H1 (cell line): ENCODE measurements at regions not wholly inside any gene's neighbourhood (a gene's known extent, or its start where the extent isn't known, plus 50 kb on each side); places are given as distances from the start of the nearest gene placed in this dataset.

Experiments used
- CTCF ChIA-PET: fragments of 300-600 bp; sonication (Branson Sonifier 250); formaldehyde crosslinking; loops from one replicate; lab custom pipeline; 2021; ENCODE audit not compliant: partially characterized antibody; lab: Charles Lee
- POLR2A ChIA-PET: fragments of 300-600 bp; sonication (Branson Sonifier 250); formaldehyde crosslinking; loops from one replicate; lab custom pipeline; 2021; ENCODE audit warnings: inconsistent platforms; ENCODE audit not compliant: partially characterized antibody; lab: Charles Lee
- DNase-seq, 2 experiments: peaks; one replicate each; pipeline versions ENCODE4 v3.0.0 to v3.0.0-alpha.2; 2010 to 2022; ENCODE audit warnings: low spot score in 2 of 2, low read depth in 1 of 2, mixed read lengths in 1 of 2
- FAIRE-seq: peaks from 2 replicates; lab custom pipeline; 2011; peaks lifted over from hg19 to GRCh38; lab: Jason Lieb, UNC
- H2AFZ ChIP-seq: 2 replicates; pipeline ENCODE4 v1.8.1; 2012; ENCODE audit warnings: low read length, inconsistent platforms
- H2AK5ac ChIP-seq: 2 replicates; pipeline ENCODE4 v1.6.1; 2013; ENCODE audit warnings: low read depth, low read length
- H2BK120ac ChIP-seq: replicated peaks from 2 replicates; pipeline ENCODE3; 2013; ENCODE audit warnings: low read depth, low read length, inconsistent platforms
- H2BK12ac ChIP-seq: 2 replicates; pipeline ENCODE4 v1.6.1; 2013; ENCODE audit warnings: low read depth, low read length
- H2BK15ac ChIP-seq: 2 replicates; pipeline ENCODE4 v1.6.1; 2013; ENCODE audit warnings: low read length
- H2BK20ac ChIP-seq: 2 replicates; pipeline ENCODE4 v1.6.1; 2013; ENCODE audit warnings: low read length
- H2BK5ac ChIP-seq: 2 replicates; pipeline ENCODE4 v1.6.1; 2013; ENCODE audit warnings: low read depth, low read length
- H3K14ac ChIP-seq: 2 replicates; pipeline ENCODE4 v1.6.1; 2013; ENCODE audit warnings: inconsistent platforms; ENCODE audit not compliant: insufficient read length
- H3K18ac ChIP-seq: 2 replicates; pipeline ENCODE4 v1.6.1; 2013; ENCODE audit warnings: low read length; ENCODE audit errors: extremely low read depth
- H3K23ac ChIP-seq: 2 replicates; pipeline ENCODE4 v1.6.1; 2013; ENCODE audit warnings: inconsistent platforms; ENCODE audit not compliant: insufficient read length
- H3K23me2 ChIP-seq: 2 replicates; pipeline ENCODE4 v1.6.1; 2013; ENCODE audit warnings: low read depth, low read length
- H3K27ac ChIP-seq: 2 replicates; pipeline ENCODE4 v1.6.1; 2011; ENCODE audit warnings: low read depth, low read length, inconsistent platforms
- H3K27me3 ChIP-seq, 4 experiments: replicated peaks in 1 of 4; 1 replicate in 1 of 4; 2 replicates in 3 of 4; pipeline versions ENCODE4 v1.6.1 to v1.8.1; 2011 to 2013; ENCODE audit warnings: low read length in 3 of 4, mild to moderate bottlenecking in 3 of 4, inconsistent platforms in 2 of 4, mixed read lengths in 2 of 4, moderate library complexity in 1 of 4; ENCODE audit not compliant: control insufficient read depth in 3 of 4, insufficient read depth in 3 of 4; ENCODE audit errors: extremely low read depth in 1 of 4
- H3K36me3 ChIP-seq, 4 experiments: 2 replicates each; pipeline versions ENCODE4 v1.6.1 to v1.8.1; 2011 to 2013; ENCODE audit warnings: mild to moderate bottlenecking in 4 of 4, low read length in 3 of 4, moderate library complexity in 2 of 4, control low read depth in 1 of 4, inconsistent platforms in 1 of 4; ENCODE audit not compliant: insufficient read depth in 4 of 4, control insufficient read depth in 2 of 4
- H3K4ac ChIP-seq: replicated peaks from 2 replicates; pipeline ENCODE3; 2013; ENCODE audit warnings: low read length, low read depth, mixed read lengths, inconsistent platforms; ENCODE audit not compliant: insufficient read length
- H3K4me1 ChIP-seq, 4 experiments: replicated peaks in 1 of 4; 1 replicate in 1 of 4; 2 replicates in 3 of 4; pipeline versions ENCODE4 v1.6.1 to v1.8.1; 2011 to 2013; ENCODE audit warnings: low read length in 3 of 4, inconsistent platforms in 2 of 4, mixed read lengths in 1 of 4; ENCODE audit not compliant: insufficient read depth in 4 of 4, control insufficient read depth in 3 of 4
- H3K4me2 ChIP-seq, 2 experiments: 2 replicates each; pipeline versions ENCODE4 v1.6.1 to v1.8.1; 2011 to 2013; ENCODE audit warnings: low read depth in 2 of 2, low read length in 2 of 2, control low read depth in 1 of 2, inconsistent platforms in 1 of 2, mild to moderate bottlenecking in 1 of 2; ENCODE audit not compliant: insufficient read depth in 1 of 2
- H3K4me3 ChIP-seq, 4 experiments: fragments of 200-600, 300-600 bp in 1 of 4; sonication (generic), shearing (Covaris generic), sonication (Bioruptor Twin) in 1 of 4; 2 replicates each; pipeline versions ENCODE4 v1.5.1 to v1.8.1; 2011 to 2016; ENCODE audit warnings: low read length in 4 of 4, low read depth in 3 of 4, control low read depth in 2 of 4, inconsistent platforms in 2 of 4, mild to moderate bottlenecking in 2 of 4, mixed read lengths in 1 of 4, moderate library complexity in 1 of 4; ENCODE audit not compliant: insufficient read depth in 2 of 4; ENCODE audit errors: extremely low read depth in 1 of 4
- H3K56ac ChIP-seq: replicated peaks from 2 replicates; pipeline ENCODE3; 2013; ENCODE audit warnings: low read depth, mild to moderate bottlenecking, mixed read lengths, low read length, inconsistent platforms; ENCODE audit not compliant: insufficient read length
- H3K79me1 ChIP-seq: 2 replicates; pipeline ENCODE4 v1.6.1; 2013; ENCODE audit warnings: low read depth, low read length, control low read depth
- H3K79me2 ChIP-seq, 2 experiments: 2 replicates each; pipeline versions ENCODE4 v1.6.1 to v1.8.1; 2012 to 2013; ENCODE audit warnings: low read length in 2 of 2, mild to moderate bottlenecking in 2 of 2, inconsistent platforms in 1 of 2; ENCODE audit not compliant: insufficient read depth in 2 of 2, control insufficient read depth in 1 of 2
- H3K9ac ChIP-seq, 4 experiments: replicated peaks in 1 of 4; 1 replicate in 1 of 4; 2 replicates in 3 of 4; pipeline versions ENCODE4 v1.6.1 to v1.8.1; 2011 to 2013; ENCODE audit warnings: low read depth in 3 of 4, low read length in 3 of 4, control low read depth in 2 of 4, mild to moderate bottlenecking in 2 of 4, moderate library complexity in 2 of 4, inconsistent platforms in 1 of 4; ENCODE audit errors: extremely low read depth in 1 of 4
- H3K9me3 ChIP-seq, 2 experiments: 2 replicates each; pipeline versions ENCODE4 v1.6.1 to v1.8.1; 2012 to 2013; ENCODE audit warnings: mild to moderate bottlenecking in 2 of 2, moderate library complexity in 2 of 2, control low read depth in 1 of 2, inconsistent platforms in 1 of 2, low read depth in 1 of 2, low read length in 1 of 2, mixed read lengths in 1 of 2; ENCODE audit not compliant: insufficient read depth in 2 of 2
- H4K20me1 ChIP-seq, 2 experiments: replicated peaks in 1 of 2; 2 replicates each; pipeline versions ENCODE3 to v1.8.1; 2011 to 2013; ENCODE audit warnings: inconsistent platforms in 2 of 2, low read length in 2 of 2, mild to moderate bottlenecking in 1 of 2; ENCODE audit not compliant: insufficient read depth in 2 of 2, control insufficient read depth in 1 of 2
- H4K5ac ChIP-seq: 2 replicates; pipeline ENCODE4 v1.6.1; 2013; ENCODE audit warnings: low read length, low read depth, mixed read lengths, inconsistent platforms; ENCODE audit not compliant: insufficient read length
- H4K8ac ChIP-seq: 2 replicates; pipeline ENCODE4 v1.8.0; 2013; ENCODE audit warnings: mild to moderate bottlenecking, moderate library complexity, low read length, inconsistent platforms; ENCODE audit not compliant: insufficient read depth; ENCODE audit errors: extremely low read depth
- H4K91ac ChIP-seq: replicated peaks from 2 replicates; pipeline ENCODE3; 2013; ENCODE audit warnings: low read length, mixed read lengths, inconsistent platforms; ENCODE audit not compliant: insufficient read length
- ASH2L ChIP-seq: fragments of 200-600, 300-600 bp; sonication (generic); IDR thresholded peaks from one replicate; pipeline ENCODE4 v1.7.1; 2017; ENCODE audit warnings: low read length
- BCL11A ChIP-seq, 2 experiments: IDR thresholded peaks; one replicate each; pipeline ENCODE4 v1.6.1; 2011; ENCODE audit warnings: low read depth in 2 of 2, low read length in 2 of 2, mild to moderate bottlenecking in 2 of 2
- CBX5 ChIP-seq: fragments of 300-800, 300-1000 bp; sonication (generic); IDR thresholded peaks from 2 replicates; pipeline ENCODE4 v1.7.1; 2016; ENCODE audit warnings: antibody characterized with exemption, low read length, low read depth
- EZH2 ChIP-seq: fragments of 200-600 bp; sonication (generic); IDR thresholded peaks from 2 replicates; pipeline ENCODE4 v1.7.1; 2012; ENCODE audit warnings: low read depth, mild to moderate bottlenecking, moderate library complexity, low read length, inconsistent platforms; ENCODE audit not compliant: severe bottlenecking
- FOSL1 ChIP-seq: IDR thresholded peaks from 2 replicates; pipeline ENCODE4 v1.6.1; 2011; ENCODE audit warnings: mild to moderate bottlenecking, low read depth, low read length, moderate library complexity; ENCODE audit not compliant: insufficient read depth
- HDAC6 ChIP-seq: IDR thresholded peaks from one replicate; pipeline ENCODE4 v1.7.1; 2012; ENCODE audit warnings: low read depth, mild to moderate bottlenecking, inconsistent platforms, low read length, moderate library complexity
- JUN ChIP-seq: IDR thresholded peaks from 2 replicates; pipeline ENCODE4 v1.6.1; 2011; ENCODE audit warnings: low read depth, mild to moderate bottlenecking, improper control_type of control experiment, low read length
- KDM5A ChIP-seq: fragments of 200-600 bp; IDR thresholded peaks from 2 replicates; pipeline ENCODE4 v1.7.1; 2012; ENCODE audit warnings: mild to moderate bottlenecking, low read length, inconsistent platforms, mixed read lengths
- MAFK ChIP-seq: IDR thresholded peaks from 2 replicates; pipeline ENCODE4 v1.6.1; 2012; ENCODE audit warnings: low read depth, mild to moderate bottlenecking, improper control_type of control experiment, low read length
- NRF1 ChIP-seq: IDR thresholded peaks from 2 replicates; pipeline ENCODE4 v1.6.1; 2011; ENCODE audit warnings: mild to moderate bottlenecking, low read depth, low read length, improper control_type of control experiment
- POU5F1 ChIP-seq: IDR thresholded peaks from 2 replicates; pipeline ENCODE4 v1.6.1; 2011; ENCODE audit warnings: low read depth, mild to moderate bottlenecking, low read length, moderate library complexity
- RNF2 ChIP-seq: fragments of 200-900, 300-1000 bp; sonication (generic); IDR thresholded peaks from 2 replicates; pipeline ENCODE4 v1.7.1; 2016; ENCODE audit warnings: borderline replicate concordance, low read depth, mild to moderate bottlenecking, antibody characterized with exemption, low read length; ENCODE audit not compliant: poor library complexity, severe bottlenecking; ENCODE audit errors: missing control alignments
- SIRT6 ChIP-seq: IDR thresholded peaks from one replicate; pipeline ENCODE4 v1.7.1; 2012; ENCODE audit warnings: low read length, inconsistent platforms
- SIX5 ChIP-seq: IDR thresholded peaks from 2 replicates; pipeline ENCODE4 v1.6.1; 2011; ENCODE audit warnings: mild to moderate bottlenecking, low read depth, low read length
- TBP ChIP-seq: IDR thresholded peaks from 2 replicates; pipeline ENCODE4 v1.6.1; 2011; ENCODE audit warnings: low read depth, low read length, improper control_type of control experiment
- WGBS, 2 experiments: shearing (Covaris generic) in 1 of 2; methylation state at CpG; one replicate each; pipeline versions ENCODE4 v1.1.6 to v1.1.7; 2013 to 2015; ENCODE audit warnings: low lambda C conversion rate in 2 of 2, mixed read lengths in 2 of 2, inconsistent platforms in 1 of 2, low coverage in 1 of 2, missing lambda C conversion rate in 1 of 2; ENCODE audit not compliant: insufficient replicate concordance in 2 of 2, insufficient coverage in 1 of 2, insufficient read length in 1 of 2; ENCODE audit errors: extremely low coverage in 1 of 2, missing lambda C conversion rate in 1 of 2; 5-methylcytosine and 5-hydroxymethylcytosine counted together
- TF ChIP-seq, protein P1 (sequence below): IDR thresholded peaks from 2 replicates; pipeline ENCODE4 v1.6.1; 2012; ENCODE audit warnings: inconsistent platforms

- H3K9ac ChIP-seq, result no peak overlapping the region
- no peak overlapping the region for H3K4me3 ChIP-seq
- H3K4me2 ChIP-seq, result no peak overlapping the region
- no peaks in the 10 kb centered on the region for H3K36me3 ChIP-seq
- H3K27ac ChIP-seq, result no peak overlapping the region
- WGBS, 2 experiments, result 76% methylated on average over 10 of the region's 12 CpGs; no CpG with 5 or more reads in 1 of the 2 experiments
- no peak overlapping the region for H2BK12ac ChIP-seq
- TF ChIP-seq FOSL1 (no peak), NRF1 (no peak), MAFK (no peak), SIRT6 (no peak), POU5F1 (no peak), BCL11A (IDR thresholded peaks at IDR 0.05; ENCODE audit: low read depth in 2 of 2, low read length in 2 of 2) (no peak), JUN (no peak), CBX5 (no peak), RNF2 (no peak), TBP (no peak), KDM5A (no peak), SIX5 (no peak), HDAC6 (no peak), ASH2L (no peak), EZH2 (no peak)
- TF ChIP-seq, protein P1, sequence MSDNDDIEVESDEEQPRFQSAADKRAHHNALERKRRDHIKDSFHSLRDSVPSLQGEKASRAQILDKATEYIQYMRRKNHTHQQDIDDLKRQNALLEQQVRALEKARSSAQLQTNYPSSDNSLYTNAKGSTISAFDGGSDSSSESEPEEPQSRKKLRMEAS, result no peak
- H3K4ac ChIP-seq, result no peak overlapping the region
- no peak overlapping the region for H4K91ac ChIP-seq
- no peak overlapping the region for H3K18ac ChIP-seq
- H2BK5ac ChIP-seq, result no peak overlapping the region
- H3K23ac ChIP-seq, result no peak overlapping the region
- no peak overlapping the region for H2BK15ac ChIP-seq
- H2AFZ ChIP-seq, result no peak overlapping the region
- H2BK20ac ChIP-seq, result no peak overlapping the region
- H4K20me1 ChIP-seq, result no peaks in the 10 kb centered on the region
- no peak overlapping the region for H4K5ac ChIP-seq
- H3K56ac ChIP-seq, result no peak overlapping the region
- DNase-seq (no peak), FAIRE-seq (no peak)
- H3K9me3 ChIP-seq, result peaks cover 71 to 98% of the 10 kb centered on the region in 2 experiments
- POLR2A ChIA-PET, result no interaction called here
- H4K8ac ChIP-seq, result no peak overlapping the region
- no peaks in the 10 kb centered on the region for H3K4me1 ChIP-seq
- no peak overlapping the region for H3K14ac ChIP-seq
- H3K23me2 ChIP-seq, result no peaks in the 10 kb centered on the region; the same call in 1 of the 2 replicates
- no peak overlapping the region for H2BK120ac ChIP-seq
- H3K79me1 ChIP-seq, result no peaks in the 10 kb centered on the region
- H2AK5ac ChIP-seq, result no peak overlapping the region
- H3K27me3 ChIP-seq, result no peaks in the 10 kb centered on the region
- H3K79me2 ChIP-seq, result no peaks in the 10 kb centered on the region
- CTCF ChIA-PET, result interaction anchor here (0.6 kb wide), 1 partner anchor 60 kb away, joined by 3 read pairs; no protein-coding TSS in a partner anchor
Measured at GRCh38 chr16:35788381-35788780, 2329.0 kb downstream of the TP53TG3F start.
